LHCN-M2 (cell line): ENCODE measurements at regions not wholly inside any gene's neighbourhood (a gene's known extent, or its start where the extent isn't known, plus 50 kb on each side); places are given as distances from the start of the nearest gene placed in this dataset.

Experiments used
- DNase-seq: peaks from one replicate; pipeline ENCODE4 v3.0.0-alpha.2; 2012; ENCODE audit warnings: low read depth

DNA sequence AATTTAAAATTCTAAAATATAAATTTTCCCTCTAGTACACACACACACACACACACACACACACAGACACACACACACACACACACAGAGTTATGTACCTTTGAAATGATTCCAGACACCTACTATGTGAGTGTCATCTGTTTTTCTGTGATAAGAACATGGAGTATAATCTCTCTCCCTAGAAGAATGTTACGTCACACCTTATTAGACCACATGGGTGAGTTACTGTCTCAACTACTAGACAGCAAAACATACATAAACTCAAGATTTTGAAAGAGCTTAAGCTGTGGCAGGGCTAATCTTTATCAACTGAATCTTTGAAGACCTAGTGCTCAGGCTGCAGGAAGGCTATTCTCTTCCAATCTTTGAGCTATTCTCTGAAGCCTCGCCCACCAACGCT lies 385.9 kb upstream of the BCHE start:
- DNase-seq, result no peak

DNA sequence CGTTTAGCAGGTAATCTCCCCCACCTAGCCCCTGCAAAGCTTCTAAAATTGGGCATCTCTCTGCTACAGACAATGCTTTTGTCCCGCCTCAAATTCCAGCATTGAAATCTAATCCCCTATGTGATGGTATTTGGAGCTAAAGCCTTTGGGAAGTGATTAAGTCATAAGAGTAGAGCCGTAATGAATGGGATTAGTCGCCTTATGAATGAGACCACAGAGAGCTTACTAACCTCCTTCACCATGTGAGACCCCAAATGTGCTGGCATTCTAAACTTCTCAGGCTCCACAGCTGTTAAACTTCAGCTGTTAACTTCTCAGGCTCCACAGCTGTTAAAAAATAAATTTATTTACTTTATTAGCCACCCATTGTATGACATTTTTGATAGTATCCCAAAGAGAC lies 374.2 kb upstream of the BCHE start:
- no peak for DNase-seq

DNA sequence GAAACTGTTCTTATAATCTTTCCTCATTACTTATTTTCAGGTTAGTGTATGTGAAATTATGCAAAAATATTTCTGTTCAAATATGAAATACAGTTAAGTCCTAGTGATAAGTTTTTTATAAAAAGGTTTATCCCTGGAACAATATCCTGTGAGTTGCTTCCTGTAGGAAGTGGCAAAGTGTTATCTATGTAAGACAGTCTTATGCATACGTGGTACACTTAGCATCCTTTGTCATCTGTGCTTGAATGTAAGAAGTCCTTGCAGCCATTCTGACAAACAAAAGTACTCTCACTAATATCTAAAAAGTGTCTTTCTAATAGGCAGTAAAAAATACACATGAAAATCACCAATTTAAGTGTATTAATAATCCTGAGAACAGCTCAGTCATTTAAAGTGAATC lies 372.5 kb upstream of the BCHE start:
- no peak for DNase-seq

- DNase-seq, result no peak
Observed at GRCh38 chr3:166205158-166205557, 367.9 kb upstream of the BCHE start.

- no peak for DNase-seq
Observed at GRCh38 chr3:166201476-166201875, 364.3 kb upstream of the BCHE start.

DNA sequence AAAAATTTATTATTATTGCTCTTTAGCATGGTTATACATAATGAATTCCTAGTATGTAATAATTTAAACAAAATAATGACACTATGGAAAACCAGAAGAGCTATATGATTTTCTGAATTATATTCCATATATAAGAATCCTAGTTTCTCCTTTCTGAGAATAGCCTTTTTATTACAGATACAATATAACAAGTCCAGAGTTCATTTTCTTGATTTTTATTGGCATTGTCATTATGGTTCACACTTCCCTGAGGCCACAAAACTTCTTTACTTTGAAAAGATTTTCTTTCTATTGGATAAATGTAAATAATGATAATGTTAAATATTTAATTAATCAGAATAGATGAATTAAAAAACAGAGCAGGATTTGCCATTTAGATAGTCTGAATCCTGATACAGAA lies 362.3 kb upstream of the BCHE start:
- DNase-seq, result no peak

DNA sequence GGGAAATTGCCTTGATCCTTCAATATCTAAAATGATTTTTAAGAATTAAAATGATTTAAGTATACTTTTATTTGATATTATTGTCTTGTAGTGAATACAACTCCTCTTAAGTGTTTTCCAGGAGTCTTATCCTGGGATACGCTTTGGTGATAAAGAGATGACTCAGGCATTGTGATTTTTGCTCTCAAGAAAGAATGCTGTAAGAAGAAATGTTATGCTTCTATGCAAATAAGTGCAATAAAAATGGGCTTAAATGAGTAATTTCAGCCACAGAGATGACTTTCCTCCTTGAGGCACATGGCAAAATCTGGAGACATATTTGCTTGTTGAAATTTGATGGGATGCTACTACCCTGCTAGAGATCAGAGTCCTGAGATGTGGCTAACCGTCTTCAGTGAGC lies 358.6 kb upstream of the BCHE start:
- no peak for DNase-seq

- DNase-seq, result no peak
Observed at GRCh38 chr3:166191411-166191810, 354.2 kb upstream of the BCHE start.

DNA sequence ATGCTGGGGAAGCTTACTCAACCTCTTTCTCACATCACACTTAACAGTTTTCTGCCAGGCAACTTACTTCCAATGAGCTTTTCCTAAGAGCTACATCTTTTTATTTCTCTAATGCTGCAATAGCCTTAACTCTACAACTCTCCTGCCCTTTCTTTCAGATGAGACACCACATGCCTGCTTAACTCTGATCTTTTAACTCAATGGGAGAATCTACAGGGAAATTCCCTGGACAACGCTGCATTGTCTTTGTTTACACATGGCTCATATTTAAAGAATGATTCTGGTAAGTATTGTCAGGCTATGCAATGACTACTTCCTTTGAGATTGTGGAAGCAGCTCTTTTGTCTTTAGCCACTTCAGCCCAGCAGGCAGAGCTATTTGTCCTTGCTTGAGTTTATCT lies 353.1 kb upstream of the BCHE start:
- DNase-seq, result no peak

- DNase-seq, result no peak
Observed at GRCh38 chr3:166187237-166187636, 350.0 kb upstream of the BCHE start.

- no peak for DNase-seq
Observed at GRCh38 chr3:166186003-166186402, 348.8 kb upstream of the BCHE start.

DNA sequence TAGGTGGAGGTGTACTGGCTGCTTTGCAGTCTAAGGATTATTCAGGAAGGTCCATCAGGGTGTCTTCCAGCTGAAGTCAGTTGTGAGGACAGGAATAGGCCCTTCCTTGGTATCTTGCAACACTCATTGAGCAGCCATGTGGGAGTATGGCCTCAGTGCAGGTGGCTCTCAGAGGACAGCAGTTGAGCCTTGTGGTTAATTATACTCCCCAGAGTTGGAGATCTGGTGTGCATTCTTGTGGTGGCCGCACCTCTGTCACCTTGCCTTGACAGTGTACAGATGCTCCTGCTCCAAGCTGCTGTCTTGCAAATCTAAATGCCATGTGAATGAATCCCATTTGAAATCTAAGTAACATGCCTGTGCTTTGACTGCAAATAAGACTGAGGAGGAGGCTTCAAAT lies 339.9 kb upstream of the BCHE start:
- DNase-seq, result no peak

DNA sequence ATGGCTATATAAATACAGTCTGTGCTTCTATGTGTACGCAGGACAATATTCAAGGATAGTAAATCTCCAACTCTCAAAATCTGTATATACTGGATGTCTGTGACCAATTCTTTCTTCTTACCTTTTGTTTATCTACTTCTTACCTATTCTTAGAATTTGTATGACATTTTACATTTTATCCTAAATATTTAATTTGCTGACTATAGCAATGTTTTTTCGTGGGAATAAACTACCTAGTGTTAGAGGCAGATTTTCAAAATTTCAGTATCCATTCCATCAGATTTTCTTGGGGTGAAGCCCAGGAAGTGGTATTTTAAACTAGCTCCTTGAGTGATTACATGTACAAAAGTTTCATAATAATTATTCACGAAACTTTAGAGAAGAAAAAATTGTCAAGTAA lies 334.5 kb upstream of the BCHE start:
- DNase-seq, result no peak

GRCh38 chr3:166169681-166170080 lies 332.5 kb upstream of the BCHE start:
- no peak for DNase-seq

DNA sequence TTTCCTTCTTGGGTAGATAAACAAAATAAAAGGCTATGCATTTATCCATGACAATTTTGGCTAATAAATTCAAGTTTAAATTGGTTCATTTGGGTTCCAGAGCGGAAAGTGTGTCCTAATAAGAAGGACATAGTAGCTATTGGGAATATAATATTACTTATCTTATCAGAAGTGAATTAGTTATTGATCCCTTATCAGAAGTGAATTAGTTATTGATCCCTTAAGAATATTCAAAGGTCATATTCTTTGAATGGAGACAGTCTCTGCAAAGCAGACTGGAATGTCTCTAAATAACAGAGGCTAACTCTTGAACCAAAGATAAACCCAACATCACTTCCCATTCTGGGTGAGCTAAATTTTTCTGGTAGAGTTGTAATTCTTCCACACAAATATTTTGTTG lies 290.7 kb upstream of the BCHE start:
- DNase-seq, result no peak

- no peak for DNase-seq
Observed at GRCh38 chr3:166125179-166125578, 288.0 kb upstream of the BCHE start.

DNA sequence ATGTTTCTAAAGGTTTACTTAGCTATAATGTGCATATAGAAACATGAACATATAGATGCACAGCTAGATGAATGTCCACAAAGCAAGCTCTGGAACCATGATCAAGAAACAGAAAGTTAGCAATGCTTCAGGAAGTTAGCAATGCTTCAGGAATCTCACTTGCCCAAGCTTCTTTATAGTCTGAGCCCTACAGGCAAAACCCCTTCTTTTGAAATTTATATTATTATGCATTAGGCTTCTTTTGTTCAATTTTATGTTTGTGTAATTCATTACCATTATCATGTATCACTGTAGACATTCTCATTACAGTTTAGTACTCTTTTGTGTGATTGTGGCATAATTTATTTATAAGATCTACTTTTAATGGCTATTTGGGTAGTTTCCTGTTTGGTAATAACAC lies 286.4 kb upstream of the BCHE start:
- DNase-seq, result no peak

- no peak for DNase-seq
Observed at GRCh38 chr3:166123088-166123487, 285.9 kb upstream of the BCHE start.

- no peak for DNase-seq
Observed at GRCh38 chr3:166118049-166118448, 280.8 kb upstream of the BCHE start.

- no peak for DNase-seq
Observed at GRCh38 chr3:166114448-166114847, 277.2 kb upstream of the BCHE start.

DNA sequence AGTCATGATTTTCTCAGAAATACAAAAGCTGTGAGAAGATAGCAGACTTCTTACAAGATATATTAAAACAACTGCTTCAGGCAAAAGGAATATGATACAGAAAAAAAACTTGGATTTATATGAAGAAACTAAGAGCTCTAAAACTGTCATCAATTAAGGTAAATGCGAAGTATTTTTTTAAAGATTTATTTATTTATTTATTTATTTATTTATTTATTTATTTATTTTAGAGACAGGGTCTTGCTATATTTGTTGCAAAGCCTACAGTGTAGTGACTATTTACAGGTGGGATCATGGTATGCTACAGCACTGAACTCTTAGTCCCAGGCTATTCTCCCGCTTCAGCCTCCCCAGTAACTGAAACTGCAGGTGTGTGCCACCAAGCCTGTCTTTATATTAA lies 274.3 kb upstream of the BCHE start:
- no peak for DNase-seq

GRCh38 chr3:166110102-166110501 lies 272.9 kb upstream of the BCHE start:
- no peak for DNase-seq

GRCh38 chr3:166104938-166105337 lies 267.7 kb upstream of the BCHE start:
- no peak for DNase-seq

GRCh38 chr3:166100730-166101129 lies 263.5 kb upstream of the BCHE start:
- DNase-seq, result no peak

DNA sequence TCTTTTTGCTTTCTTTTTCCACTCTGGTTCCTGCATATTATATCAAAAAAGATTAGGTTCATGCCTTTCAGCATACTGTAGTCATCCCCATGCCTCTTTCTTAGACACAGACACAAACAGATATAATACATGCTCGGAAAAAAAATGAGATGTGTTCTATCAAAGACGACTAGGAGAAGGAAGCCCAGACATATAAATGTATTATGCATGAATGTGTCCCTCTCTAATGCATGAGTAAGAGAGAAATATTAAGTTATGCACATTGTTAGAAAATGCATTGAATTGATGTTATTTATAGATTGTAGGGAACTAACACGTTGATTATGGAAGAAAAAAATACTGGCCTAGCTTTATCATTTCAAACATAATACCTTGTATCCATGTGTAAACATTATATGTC lies 252.4 kb upstream of the BCHE start:
- DNase-seq, result no peak
